Nephron (organoid): ENCODE measurements at regions not wholly inside any gene's neighbourhood (a gene's known extent, or its start where the extent isn't known, plus 50 kb on each side); places are given as distances from the start of the nearest gene placed in this dataset.
"Not testable (repeated sequence)": the region's sequence is repeated elsewhere in the genome, so short reads cannot be mapped to it uniquely, and the experiment has no call there.

Source experiments
- H3K27ac Mint-ChIP-seq, 3 experiments: 2 replicates each; pipeline ENCODE4 v1.8.0; 2020; ENCODE audit warnings: mixed read lengths in 3 of 3, mild to moderate bottlenecking in 2 of 3, moderate library complexity in 1 of 3
- H3K27me3 Mint-ChIP-seq: 2 replicates; pipeline ENCODE4 v1.8.0; 2021; ENCODE audit warnings: low read depth, mild to moderate bottlenecking, moderate library complexity, mixed read lengths
- H3K36me3 Mint-ChIP-seq: 2 replicates; pipeline ENCODE4 v1.8.0; 2020; ENCODE audit warnings: low read depth, mixed read lengths
- H3K4me1 Mint-ChIP-seq: 2 replicates; pipeline ENCODE4 v1.8.0; 2020; ENCODE audit warnings: mixed read lengths
- H3K4me3 Mint-ChIP-seq, 3 experiments: 2 replicates each; pipeline ENCODE4 v1.8.0; 2020; ENCODE audit warnings: mild to moderate bottlenecking in 3 of 3, mixed read lengths in 3 of 3, moderate library complexity in 2 of 3
- H3K9me3 Mint-ChIP-seq: 2 replicates; pipeline ENCODE4 v1.8.0; 2020; ENCODE audit warnings: mixed read lengths
- TF ChIP-seq, protein P1 (sequence below), 3 experiments: fragments of 200-600 bp; sonication (generic); IDR thresholded peaks; one replicate each; pipeline ENCODE4 v1.5.0; 2021; ENCODE audit warnings: antibody characterized with exemption in 3 of 3; ENCODE audit not compliant: unreplicated experiment in 3 of 3

- peak overlapping the region; percentile 34 to 82 (median 59) for H3K27ac Mint-ChIP-seq
- TF ChIP-seq, protein P1, sequence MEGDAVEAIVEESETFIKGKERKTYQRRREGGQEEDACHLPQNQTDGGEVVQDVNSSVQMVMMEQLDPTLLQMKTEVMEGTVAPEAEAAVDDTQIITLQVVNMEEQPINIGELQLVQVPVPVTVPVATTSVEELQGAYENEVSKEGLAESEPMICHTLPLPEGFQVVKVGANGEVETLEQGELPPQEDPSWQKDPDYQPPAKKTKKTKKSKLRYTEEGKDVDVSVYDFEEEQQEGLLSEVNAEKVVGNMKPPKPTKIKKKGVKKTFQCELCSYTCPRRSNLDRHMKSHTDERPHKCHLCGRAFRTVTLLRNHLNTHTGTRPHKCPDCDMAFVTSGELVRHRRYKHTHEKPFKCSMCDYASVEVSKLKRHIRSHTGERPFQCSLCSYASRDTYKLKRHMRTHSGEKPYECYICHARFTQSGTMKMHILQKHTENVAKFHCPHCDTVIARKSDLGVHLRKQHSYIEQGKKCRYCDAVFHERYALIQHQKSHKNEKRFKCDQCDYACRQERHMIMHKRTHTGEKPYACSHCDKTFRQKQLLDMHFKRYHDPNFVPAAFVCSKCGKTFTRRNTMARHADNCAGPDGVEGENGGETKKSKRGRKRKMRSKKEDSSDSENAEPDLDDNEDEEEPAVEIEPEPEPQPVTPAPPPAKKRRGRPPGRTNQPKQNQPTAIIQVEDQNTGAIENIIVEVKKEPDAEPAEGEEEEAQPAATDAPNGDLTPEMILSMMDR (IDR thresholded peaks at IDR 0.05; ENCODE audit: unreplicated experiment in 3 of 3), result no peak
- H3K4me1 Mint-ChIP-seq, result no peaks in the 10 kb centered on the region
- peaks cover 3% of the 10 kb centered on the region for H3K27me3 Mint-ChIP-seq
- H3K36me3 Mint-ChIP-seq, result no peaks in the 10 kb centered on the region
- H3K4me3 Mint-ChIP-seq, result peak overlapping the region; percentile 72 to 84 (median 79)
- H3K9me3 Mint-ChIP-seq, result peaks cover 3% of the 10 kb centered on the region
These were observed 407.4 kb upstream of the AADAT start for GRCh38 chr4:170497112-170497511.

GRCh38 chr4:170491981-170492380 lies 402.2 kb upstream of the AADAT start:
- TF ChIP-seq, protein P1 (IDR thresholded peaks at IDR 0.05; ENCODE audit: unreplicated experiment in 3 of 3), result no peak
- no peak overlapping the region for H3K27ac Mint-ChIP-seq
- peaks cover 3% of the 10 kb centered on the region for H3K9me3 Mint-ChIP-seq

DNA sequence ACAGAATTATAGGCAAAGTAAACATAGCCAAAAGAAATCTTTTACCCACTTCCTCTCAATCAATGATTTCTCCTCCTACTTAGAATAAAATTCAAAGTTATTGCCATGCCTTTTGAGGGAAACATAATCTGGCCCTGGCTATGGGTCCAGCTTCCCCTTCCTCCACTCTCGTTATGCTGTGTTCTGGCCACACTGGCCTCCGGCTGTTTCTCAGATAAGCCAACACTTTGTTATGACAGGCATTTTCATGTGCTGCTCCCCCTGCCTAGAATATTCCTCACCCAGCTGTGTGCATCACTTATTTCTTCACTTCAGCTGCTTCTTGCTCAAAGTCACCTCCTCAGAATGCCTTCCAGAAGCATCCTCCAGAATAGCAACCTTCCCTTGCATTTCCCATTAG lies 386.6 kb upstream of the AADAT start:
- no peak overlapping the region for H3K27ac Mint-ChIP-seq
- no peaks in the 10 kb centered on the region for H3K36me3 Mint-ChIP-seq
- peaks cover 4% of the 10 kb centered on the region for H3K9me3 Mint-ChIP-seq
- H3K4me3 Mint-ChIP-seq, result no peak overlapping the region
- no peaks in the 10 kb centered on the region for H3K27me3 Mint-ChIP-seq
- H3K4me1 Mint-ChIP-seq, result no peaks in the 10 kb centered on the region
- TF ChIP-seq, protein P1 (IDR thresholded peaks at IDR 0.05; ENCODE audit: unreplicated experiment in 3 of 3), result no peak

More at GRCh38 chr4:170491981-170492380, 402.2 kb upstream of the AADAT start:
- H3K27me3 Mint-ChIP-seq, result no peaks in the 10 kb centered on the region
- H3K4me3 Mint-ChIP-seq, result no peak overlapping the region
- no peaks in the 10 kb centered on the region for H3K4me1 Mint-ChIP-seq
- H3K36me3 Mint-ChIP-seq, result no peaks in the 10 kb centered on the region

DNA sequence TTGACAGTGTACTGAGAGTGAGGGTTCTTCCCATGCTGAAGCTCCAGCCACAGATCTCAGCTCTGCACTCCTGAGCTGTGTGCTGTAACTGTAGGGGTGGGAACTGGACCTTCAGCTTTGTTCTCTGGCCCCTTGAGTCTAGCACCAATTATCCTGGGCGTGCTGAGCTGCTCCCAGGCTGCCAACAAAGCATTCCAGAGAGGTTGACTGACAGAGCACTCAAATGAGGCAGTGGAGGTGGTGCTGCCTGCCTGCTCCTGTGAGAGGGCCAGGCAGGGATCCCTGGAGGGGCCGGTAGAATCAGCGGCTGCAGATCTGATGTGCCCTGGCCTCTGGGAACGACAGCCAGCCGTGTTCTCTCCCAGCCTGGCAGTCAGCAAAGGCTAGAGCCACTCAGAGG lies 375.7 kb upstream of the AADAT start:
- TF ChIP-seq, protein P1 (IDR thresholded peaks at IDR 0.05; ENCODE audit: unreplicated experiment in 3 of 3), result no peak
- H3K9me3 Mint-ChIP-seq, result peaks cover 3% of the 10 kb centered on the region
- no peak overlapping the region for H3K27ac Mint-ChIP-seq
- no peaks in the 10 kb centered on the region for H3K4me1 Mint-ChIP-seq
- H3K36me3 Mint-ChIP-seq, result no peaks in the 10 kb centered on the region
- no peaks in the 10 kb centered on the region for H3K27me3 Mint-ChIP-seq
- H3K4me3 Mint-ChIP-seq, result no peak overlapping the region

DNA sequence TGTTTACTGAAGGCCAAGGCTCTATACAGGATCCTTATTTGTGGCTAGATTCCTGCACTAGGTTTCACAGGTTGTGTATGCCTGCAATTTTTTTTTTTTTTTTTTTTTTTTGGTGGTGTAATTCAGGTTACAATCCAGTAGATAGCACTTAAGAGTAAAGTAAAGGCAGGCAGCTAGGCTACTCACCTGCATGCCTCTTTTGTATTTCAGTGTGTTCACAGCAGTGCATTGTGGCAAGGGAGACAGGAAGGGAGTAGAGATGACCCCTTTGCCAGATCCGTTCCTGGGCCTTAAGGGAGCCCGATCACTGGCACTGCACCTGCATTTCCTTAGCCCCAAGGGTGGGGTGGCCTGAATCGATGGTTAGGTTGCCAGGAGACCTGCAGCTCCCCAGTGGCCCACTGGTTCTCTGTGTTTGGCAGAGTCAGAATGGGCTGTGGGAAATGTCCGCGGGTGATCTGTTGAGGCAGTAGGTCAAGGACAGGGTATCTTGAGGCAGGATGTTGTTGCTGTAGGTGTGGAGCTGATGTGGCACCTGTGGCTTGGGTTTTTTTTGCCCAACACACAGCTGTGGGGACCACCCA lies 374.9 kb upstream of the AADAT start:
- Mint-ChIP-seq H3K27me3 (no peaks in the 10 kb centered on the region), H3K27ac (no peak overlapping the region), H3K9me3 (no peaks in the 10 kb centered on the region), H3K4me1 (no peaks in the 10 kb centered on the region), H3K4me3 (no peak overlapping the region), H3K36me3 (no peaks in the 10 kb centered on the region)
- TF ChIP-seq, protein P1 (IDR thresholded peaks at IDR 0.05; ENCODE audit: unreplicated experiment in 3 of 3), result no peak

GRCh38 chr4:170446782-170447181 lies 357.0 kb upstream of the AADAT start:
- TF ChIP-seq, protein P1 (IDR thresholded peaks at IDR 0.05; ENCODE audit: unreplicated experiment in 3 of 3), result no peak
- H3K4me3 Mint-ChIP-seq, result no peak overlapping the region
- peaks cover 2% of the 10 kb centered on the region for H3K9me3 Mint-ChIP-seq
- H3K27ac Mint-ChIP-seq, result no peak overlapping the region
- no peaks in the 10 kb centered on the region for H3K36me3 Mint-ChIP-seq
- H3K4me1 Mint-ChIP-seq, result no peaks in the 10 kb centered on the region
- H3K27me3 Mint-ChIP-seq, result no peaks in the 10 kb centered on the region

GRCh38 chr4:170441146-170441545 lies 351.4 kb upstream of the AADAT start:
- H3K4me1 Mint-ChIP-seq, H3K4me3 Mint-ChIP-seq, H3K27ac Mint-ChIP-seq, H3K36me3 Mint-ChIP-seq, H3K9me3 Mint-ChIP-seq, H3K27me3 Mint-ChIP-seq: not testable (repeated sequence)
